ENCODE measurements at regions not wholly inside any gene's neighbourhood (a gene's known extent, or its start where the extent isn't known, plus 50 kb on each side); places are given as distances from the start of the nearest gene placed in this dataset.

DNA sequence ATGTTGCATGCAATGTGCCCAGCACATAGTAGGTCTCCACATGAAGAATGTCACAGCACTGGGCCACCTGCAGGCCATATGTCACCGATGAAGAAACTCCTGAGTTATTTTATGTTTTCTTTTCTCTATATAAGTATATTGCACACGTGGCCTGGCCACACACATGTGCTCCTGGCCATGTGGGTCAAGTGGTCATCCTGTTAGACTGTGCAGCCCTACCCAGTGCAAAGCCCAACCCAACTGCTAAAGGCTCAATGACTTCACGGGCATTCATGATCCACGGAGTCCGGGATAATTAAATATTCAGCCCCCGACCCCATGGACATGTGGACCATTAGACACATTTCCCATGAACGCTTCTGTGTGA is 163.2 kb downstream of the TEX29 start:
- Mint-ChIP-seq H3K27me3 (ENCODE audit: unreplicated experiment) (peaks cover 7% of the 10 kb centered on the region), H3K27ac (ENCODE audit: unreplicated experiment) (no peak overlapping the region), H3K4me3 (ENCODE audit: unreplicated experiment) (no peak overlapping the region), H3K9me3 (ENCODE audit: unreplicated experiment) (no peaks in the 10 kb centered on the region), H3K36me3 (ENCODE audit: low read depth, unreplicated experiment) (peaks cover 3% of the 10 kb centered on the region), H3K4me1 (ENCODE audit: unreplicated experiment) (no peaks in the 10 kb centered on the region)
- TF ChIP-seq, protein P1, sequence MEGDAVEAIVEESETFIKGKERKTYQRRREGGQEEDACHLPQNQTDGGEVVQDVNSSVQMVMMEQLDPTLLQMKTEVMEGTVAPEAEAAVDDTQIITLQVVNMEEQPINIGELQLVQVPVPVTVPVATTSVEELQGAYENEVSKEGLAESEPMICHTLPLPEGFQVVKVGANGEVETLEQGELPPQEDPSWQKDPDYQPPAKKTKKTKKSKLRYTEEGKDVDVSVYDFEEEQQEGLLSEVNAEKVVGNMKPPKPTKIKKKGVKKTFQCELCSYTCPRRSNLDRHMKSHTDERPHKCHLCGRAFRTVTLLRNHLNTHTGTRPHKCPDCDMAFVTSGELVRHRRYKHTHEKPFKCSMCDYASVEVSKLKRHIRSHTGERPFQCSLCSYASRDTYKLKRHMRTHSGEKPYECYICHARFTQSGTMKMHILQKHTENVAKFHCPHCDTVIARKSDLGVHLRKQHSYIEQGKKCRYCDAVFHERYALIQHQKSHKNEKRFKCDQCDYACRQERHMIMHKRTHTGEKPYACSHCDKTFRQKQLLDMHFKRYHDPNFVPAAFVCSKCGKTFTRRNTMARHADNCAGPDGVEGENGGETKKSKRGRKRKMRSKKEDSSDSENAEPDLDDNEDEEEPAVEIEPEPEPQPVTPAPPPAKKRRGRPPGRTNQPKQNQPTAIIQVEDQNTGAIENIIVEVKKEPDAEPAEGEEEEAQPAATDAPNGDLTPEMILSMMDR (IDR thresholded peaks at IDR 0.05; ENCODE audit: unreplicated experiment) = no peak
- DNase-seq (ENCODE audit: low spot score) = no peak

DNA sequence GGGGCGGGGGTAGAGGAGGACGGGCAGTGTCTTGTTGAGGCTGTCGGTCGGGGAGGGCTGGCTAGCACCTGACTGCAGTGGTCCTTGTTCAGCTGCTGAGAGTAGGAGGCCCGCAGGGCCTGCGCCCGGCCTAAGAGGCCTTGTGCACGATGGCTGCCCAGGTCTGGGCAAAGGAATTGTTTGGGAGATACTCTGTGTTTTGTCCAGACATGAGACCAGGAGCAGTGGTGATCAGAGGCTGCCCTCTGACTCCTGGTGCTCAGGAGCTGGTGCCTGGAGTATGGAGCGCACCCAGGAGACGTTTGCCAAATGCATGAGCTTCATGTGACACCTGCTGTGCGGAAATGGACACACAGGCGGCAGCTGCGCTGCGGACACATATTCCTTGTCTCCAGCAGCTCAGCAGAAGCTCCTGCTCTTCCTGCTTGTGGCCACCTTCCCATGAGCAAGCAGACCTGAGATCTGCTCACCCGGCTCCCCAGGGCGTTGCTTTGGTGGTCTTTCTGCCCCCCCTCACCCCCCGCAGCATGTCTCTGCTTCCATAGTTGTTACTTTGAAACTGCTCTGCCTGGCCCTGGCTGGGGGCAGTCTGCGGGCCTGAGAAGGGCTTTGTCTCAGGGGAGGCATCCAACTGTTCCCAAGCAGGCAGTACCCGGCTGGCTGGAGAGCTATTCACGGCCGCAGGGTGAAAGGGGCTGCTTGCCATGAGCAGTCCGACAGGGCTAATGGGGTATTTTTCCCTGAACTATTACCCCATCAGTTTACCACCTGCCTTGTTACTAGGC is 163.9 kb downstream of the TEX29 start:
- no peak overlapping the region for H3K27ac Mint-ChIP-seq (ENCODE audit: unreplicated experiment)
- H3K4me3 Mint-ChIP-seq (ENCODE audit: unreplicated experiment) = no peak overlapping the region
- no peak for DNase-seq (ENCODE audit: low spot score)
- H3K9me3 Mint-ChIP-seq (ENCODE audit: unreplicated experiment) = no peaks in the 10 kb centered on the region
- H3K4me1 Mint-ChIP-seq (ENCODE audit: unreplicated experiment) = no peaks in the 10 kb centered on the region
- H3K27me3 Mint-ChIP-seq (ENCODE audit: unreplicated experiment) = peaks cover 7% of the 10 kb centered on the region
- peaks cover 3% of the 10 kb centered on the region for H3K36me3 Mint-ChIP-seq (ENCODE audit: low read depth, unreplicated experiment)
- TF ChIP-seq, protein P1 (IDR thresholded peaks at IDR 0.05; ENCODE audit: unreplicated experiment) = no peak

DNA sequence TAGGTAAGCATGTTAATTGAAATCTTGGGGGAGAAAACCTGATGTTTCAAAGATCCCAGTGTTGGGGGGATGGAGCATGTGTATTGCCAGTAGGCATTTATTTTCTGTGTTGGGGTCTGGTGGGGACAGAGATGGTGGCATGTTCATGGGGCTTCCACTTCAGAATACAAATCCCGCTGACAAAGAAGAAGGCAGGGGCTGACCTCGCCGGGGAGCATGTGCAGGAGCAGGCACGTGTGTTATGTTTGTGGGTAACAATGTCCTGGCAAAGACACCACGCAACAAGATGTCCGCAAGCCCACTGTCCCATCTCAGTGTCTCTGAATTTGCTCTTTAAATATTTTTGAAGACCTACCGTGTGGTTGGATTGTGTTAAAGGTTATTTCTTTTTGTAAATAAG is 164.5 kb downstream of the TEX29 start:
- DNase-seq (ENCODE audit: low spot score) = no peak
- TF ChIP-seq, protein P1 (IDR thresholded peaks at IDR 0.05; ENCODE audit: unreplicated experiment) = no peak
- Mint-ChIP-seq H3K4me3 (ENCODE audit: unreplicated experiment) (no peak overlapping the region), H3K27ac (ENCODE audit: unreplicated experiment) (no peak overlapping the region), H3K36me3 (ENCODE audit: low read depth, unreplicated experiment) (peaks cover 3% of the 10 kb centered on the region), H3K4me1 (ENCODE audit: unreplicated experiment) (no peaks in the 10 kb centered on the region), H3K9me3 (ENCODE audit: unreplicated experiment) (no peaks in the 10 kb centered on the region), H3K27me3 (ENCODE audit: unreplicated experiment) (peaks cover 7% of the 10 kb centered on the region)

DNA sequence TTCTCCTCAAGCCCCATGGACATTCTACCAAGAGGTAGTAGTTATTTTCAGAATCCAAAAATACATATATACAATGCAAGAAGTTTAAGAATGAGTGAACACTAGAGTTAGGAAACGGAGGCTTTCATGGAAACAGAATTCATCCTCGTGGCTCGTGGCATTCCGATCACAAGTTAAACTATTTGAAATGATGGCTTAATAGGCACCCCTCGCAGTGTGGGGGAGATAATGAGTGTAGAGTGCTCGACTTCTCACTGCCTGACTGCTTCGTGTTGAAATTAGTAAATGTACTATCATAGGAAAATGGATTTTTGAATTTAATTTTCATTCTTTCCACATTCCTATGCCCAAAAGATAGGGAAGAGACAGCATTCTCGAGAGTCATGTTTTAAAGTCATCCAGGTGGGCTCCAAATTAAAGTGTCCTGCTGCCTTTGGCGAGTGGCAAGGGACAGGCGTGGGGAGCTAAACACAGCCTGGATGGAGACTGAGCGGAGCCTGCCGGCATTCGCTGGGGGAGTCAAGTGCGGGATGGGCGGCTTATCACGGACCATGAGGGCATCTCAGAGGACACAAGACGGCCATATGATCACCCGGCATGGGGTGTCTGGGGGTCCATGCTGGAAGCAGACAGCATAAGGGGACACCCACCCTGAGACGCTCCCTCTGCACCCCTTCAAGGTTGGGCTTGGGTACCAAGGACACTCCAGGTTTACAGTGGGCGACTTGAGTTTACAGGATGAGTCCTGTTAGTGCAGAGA is 165.2 kb downstream of the TEX29 start:
- no peak for DNase-seq (ENCODE audit: low spot score)
- H3K27ac Mint-ChIP-seq (ENCODE audit: unreplicated experiment) = no peak overlapping the region
- H3K27me3 Mint-ChIP-seq (ENCODE audit: unreplicated experiment) = peaks cover 7% of the 10 kb centered on the region
- no peak overlapping the region for H3K4me3 Mint-ChIP-seq (ENCODE audit: unreplicated experiment)
- H3K36me3 Mint-ChIP-seq (ENCODE audit: low read depth, unreplicated experiment) = peaks cover 3% of the 10 kb centered on the region
- TF ChIP-seq, protein P1 (IDR thresholded peaks at IDR 0.05; ENCODE audit: unreplicated experiment) = no peak
- H3K9me3 Mint-ChIP-seq (ENCODE audit: unreplicated experiment) = no peaks in the 10 kb centered on the region
- no peaks in the 10 kb centered on the region for H3K4me1 Mint-ChIP-seq (ENCODE audit: unreplicated experiment)

DNA sequence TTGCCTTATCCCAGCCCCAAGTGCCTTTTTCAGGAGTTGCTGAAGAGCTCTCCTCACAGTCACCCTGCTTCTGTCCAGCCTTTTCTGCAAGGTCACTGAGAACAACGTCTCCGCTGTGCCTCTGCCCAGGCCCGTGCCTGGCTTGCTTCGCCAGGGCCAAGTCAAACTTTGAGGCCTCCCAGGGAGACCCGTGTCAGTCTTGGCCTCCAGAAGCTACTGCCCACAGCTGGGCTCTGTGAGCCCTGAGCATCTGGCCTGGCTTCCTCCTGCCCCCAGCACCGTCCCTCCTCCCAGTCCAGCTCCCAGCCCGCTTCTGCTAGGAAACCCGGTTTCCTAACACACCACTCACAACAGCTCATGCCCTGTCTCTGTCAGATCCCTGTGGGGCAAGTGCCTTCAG is 165.9 kb downstream of the TEX29 start:
- H3K27ac Mint-ChIP-seq (ENCODE audit: unreplicated experiment) = no peak overlapping the region
- no peaks in the 10 kb centered on the region for H3K9me3 Mint-ChIP-seq (ENCODE audit: unreplicated experiment)
- no peak overlapping the region for H3K4me3 Mint-ChIP-seq (ENCODE audit: unreplicated experiment)
- peaks cover 7% of the 10 kb centered on the region for H3K27me3 Mint-ChIP-seq (ENCODE audit: unreplicated experiment)
- no peak for DNase-seq (ENCODE audit: low spot score)
- peaks cover 3% of the 10 kb centered on the region for H3K4me1 Mint-ChIP-seq (ENCODE audit: unreplicated experiment)
- TF ChIP-seq, protein P1 (IDR thresholded peaks at IDR 0.05; ENCODE audit: unreplicated experiment) = no peak
- H3K36me3 Mint-ChIP-seq (ENCODE audit: low read depth, unreplicated experiment) = peaks cover 3% of the 10 kb centered on the region
